ENCODE measurements at regions not wholly inside any gene's neighbourhood (a gene's known extent, or its start where the extent isn't known, plus 50 kb on each side); places are given as distances from the start of the nearest gene placed in this dataset.
A peak's percentile ranks its signal among the peaks of the same experiment; 100 is the strongest.

GRCh38 chr20:40926928-40927327 is 101.7 kb upstream of the TOP1 start:
- no peak for FAIRE-seq
- DNase-seq (ENCODE audit: insufficient read length, low spot score): no peak
- no peak for TF ChIP-seq TAF1 (IDR thresholded peaks at IDR 0.05; ENCODE audit: low read depth, low read length)
- TF ChIP-seq PAX5 (IDR thresholded peaks at IDR 0.05; ENCODE audit: insufficient read depth, low read length, severe bottlenecking): no peak
- TF ChIP-seq POLR2AphosphoS5 (IDR thresholded peaks at IDR 0.05; ENCODE audit: low read depth, low read length): no peak
- TF ChIP-seq POU2F2 (IDR thresholded peaks at IDR 0.05; ENCODE audit: low read depth, low read length): no peak
- TF ChIP-seq SPI1 (IDR thresholded peaks at IDR 0.05; ENCODE audit: low read depth, low read length): no peak
- TF ChIP-seq POLR2A (IDR thresholded peaks at IDR 0.05; ENCODE audit: low read depth, low read length): no peak

- TF ChIP-seq TAF1 (IDR thresholded peaks at IDR 0.05; ENCODE audit: low read depth, low read length) (no peak), POLR2A (IDR thresholded peaks at IDR 0.05; ENCODE audit: low read depth, low read length) (no peak), POU2F2 (IDR thresholded peaks at IDR 0.05; ENCODE audit: low read depth, low read length) (no peak), POLR2AphosphoS5 (IDR thresholded peaks at IDR 0.05; ENCODE audit: low read depth, low read length) (no peak), PAX5 (IDR thresholded peaks at IDR 0.05; ENCODE audit: insufficient read depth, low read length, severe bottlenecking) (no peak), SPI1 (IDR thresholded peaks at IDR 0.05; ENCODE audit: low read depth, low read length) (no peak)
- DNase-seq (ENCODE audit: insufficient read length, low spot score) (no peak), FAIRE-seq (no peak)
Observed at GRCh38 chr20:40930561-40930960, 98.1 kb upstream of the TOP1 start.

GRCh38 chr20:40931410-40932044 is 97.1 kb upstream of the TOP1 start:
- FAIRE-seq (no peak), DNase-seq (ENCODE audit: insufficient read length, low spot score) (no peak)
- TF ChIP-seq POLR2AphosphoS5 (IDR thresholded peaks at IDR 0.05; ENCODE audit: low read depth, low read length) (no peak), POLR2A (IDR thresholded peaks at IDR 0.05; ENCODE audit: low read depth, low read length) (no peak), POU2F2 (IDR thresholded peaks at IDR 0.05; ENCODE audit: low read depth, low read length) (no peak), PAX5 (IDR thresholded peaks at IDR 0.05; ENCODE audit: insufficient read depth, low read length, severe bottlenecking) (no peak), TAF1 (IDR thresholded peaks at IDR 0.05; ENCODE audit: low read depth, low read length) (no peak), SPI1 (IDR thresholded peaks at IDR 0.05; ENCODE audit: low read depth, low read length) (no peak)

GRCh38 chr20:40932436-40932835 is 96.2 kb upstream of the TOP1 start:
- TF ChIP-seq PAX5 (IDR thresholded peaks at IDR 0.05; ENCODE audit: insufficient read depth, low read length, severe bottlenecking) (no peak), SPI1 (IDR thresholded peaks at IDR 0.05; ENCODE audit: low read depth, low read length) (no peak), POLR2A (IDR thresholded peaks at IDR 0.05; ENCODE audit: low read depth, low read length) (no peak), POU2F2 (IDR thresholded peaks at IDR 0.05; ENCODE audit: low read depth, low read length) (no peak), TAF1 (IDR thresholded peaks at IDR 0.05; ENCODE audit: low read depth, low read length) (no peak), POLR2AphosphoS5 (IDR thresholded peaks at IDR 0.05; ENCODE audit: low read depth, low read length) (no peak)
- no peak for FAIRE-seq
- no peak for DNase-seq (ENCODE audit: insufficient read length, low spot score)

GRCh38 chr20:40933758-40934157 is 94.9 kb upstream of the TOP1 start:
- TF ChIP-seq POU2F2 (IDR thresholded peaks at IDR 0.05; ENCODE audit: low read depth, low read length): no peak
- no peak for TF ChIP-seq TAF1 (IDR thresholded peaks at IDR 0.05; ENCODE audit: low read depth, low read length)
- no peak for TF ChIP-seq PAX5 (IDR thresholded peaks at IDR 0.05; ENCODE audit: insufficient read depth, low read length, severe bottlenecking)
- no peak for TF ChIP-seq SPI1 (IDR thresholded peaks at IDR 0.05; ENCODE audit: low read depth, low read length)
- no peak for TF ChIP-seq POLR2A (IDR thresholded peaks at IDR 0.05; ENCODE audit: low read depth, low read length)
- no peak for TF ChIP-seq POLR2AphosphoS5 (IDR thresholded peaks at IDR 0.05; ENCODE audit: low read depth, low read length)
- FAIRE-seq: no peak

GRCh38 chr20:40938020-40938419 is 90.6 kb upstream of the TOP1 start:
- DNase-seq (ENCODE audit: insufficient read length, low spot score): no peak
- TF ChIP-seq SPI1 (IDR thresholded peaks at IDR 0.05; ENCODE audit: low read depth, low read length): no peak
- no peak for TF ChIP-seq TAF1 (IDR thresholded peaks at IDR 0.05; ENCODE audit: low read depth, low read length)
- no peak for TF ChIP-seq POU2F2 (IDR thresholded peaks at IDR 0.05; ENCODE audit: low read depth, low read length)
- no peak for TF ChIP-seq POLR2AphosphoS5 (IDR thresholded peaks at IDR 0.05; ENCODE audit: low read depth, low read length)
- TF ChIP-seq PAX5 (IDR thresholded peaks at IDR 0.05; ENCODE audit: insufficient read depth, low read length, severe bottlenecking): no peak
- FAIRE-seq: no peak

More at GRCh38 chr20:40933758-40934157, 94.9 kb upstream of the TOP1 start:
- DNase-seq (ENCODE audit: insufficient read length, low spot score): no peak

GRCh38 chr20:40939667-40940066 is 89.0 kb upstream of the TOP1 start:
- DNase-seq (ENCODE audit: insufficient read length, low spot score): no peak
- TF ChIP-seq POLR2A (IDR thresholded peaks at IDR 0.05; ENCODE audit: low read depth, low read length) (no peak), POU2F2 (IDR thresholded peaks at IDR 0.05; ENCODE audit: low read depth, low read length) (no peak), PAX5 (IDR thresholded peaks at IDR 0.05; ENCODE audit: insufficient read depth, low read length, severe bottlenecking) (no peak)

GRCh38 chr20:40941133-40941610 is 87.5 kb upstream of the TOP1 start:
- DNase-seq (ENCODE audit: insufficient read length, low spot score): no peak
- peak; percentile 50 for FAIRE-seq
- TF ChIP-seq PAX5 (IDR thresholded peaks at IDR 0.05; ENCODE audit: insufficient read depth, low read length, severe bottlenecking) (no peak), POLR2AphosphoS5 (IDR thresholded peaks at IDR 0.05; ENCODE audit: low read depth, low read length) (no peak), TAF1 (IDR thresholded peaks at IDR 0.05; ENCODE audit: low read depth, low read length) (no peak), SPI1 (IDR thresholded peaks at IDR 0.05; ENCODE audit: low read depth, low read length) (no peak), POLR2A (IDR thresholded peaks at IDR 0.05; ENCODE audit: low read depth, low read length) (no peak)

More at GRCh38 chr20:40939667-40940066, 89.0 kb upstream of the TOP1 start:
- no peak for FAIRE-seq

GRCh38 chr20:40942006-40942405 is 86.6 kb upstream of the TOP1 start:
- FAIRE-seq: peak; percentile 31
- TF ChIP-seq SPI1 (IDR thresholded peaks at IDR 0.05; ENCODE audit: low read depth, low read length): peak; percentile 91
- TF ChIP-seq PAX5 (IDR thresholded peaks at IDR 0.05; ENCODE audit: insufficient read depth, low read length, severe bottlenecking): no peak
- no peak for TF ChIP-seq POU2F2 (IDR thresholded peaks at IDR 0.05; ENCODE audit: low read depth, low read length)
- no peak for TF ChIP-seq POLR2A (IDR thresholded peaks at IDR 0.05; ENCODE audit: low read depth, low read length)
- no peak for DNase-seq (ENCODE audit: insufficient read length, low spot score)

GRCh38 chr20:40942775-40943174 is 85.8 kb upstream of the TOP1 start:
- TF ChIP-seq PAX5 (IDR thresholded peaks at IDR 0.05; ENCODE audit: insufficient read depth, low read length, severe bottlenecking) (no peak), POU2F2 (IDR thresholded peaks at IDR 0.05; ENCODE audit: low read depth, low read length) (no peak), TAF1 (IDR thresholded peaks at IDR 0.05; ENCODE audit: low read depth, low read length) (no peak), POLR2A (IDR thresholded peaks at IDR 0.05; ENCODE audit: low read depth, low read length) (no peak), POLR2AphosphoS5 (IDR thresholded peaks at IDR 0.05; ENCODE audit: low read depth, low read length) (no peak), SPI1 (IDR thresholded peaks at IDR 0.05; ENCODE audit: low read depth, low read length) (no peak)
- FAIRE-seq (no peak), DNase-seq (ENCODE audit: insufficient read length, low spot score) (no peak)
